ENCODE measurements at regions not wholly inside any gene's neighbourhood (a gene's known extent, or its start where the extent isn't known, plus 50 kb on each side); places are given as distances from the start of the nearest gene placed in this dataset.

DNA sequence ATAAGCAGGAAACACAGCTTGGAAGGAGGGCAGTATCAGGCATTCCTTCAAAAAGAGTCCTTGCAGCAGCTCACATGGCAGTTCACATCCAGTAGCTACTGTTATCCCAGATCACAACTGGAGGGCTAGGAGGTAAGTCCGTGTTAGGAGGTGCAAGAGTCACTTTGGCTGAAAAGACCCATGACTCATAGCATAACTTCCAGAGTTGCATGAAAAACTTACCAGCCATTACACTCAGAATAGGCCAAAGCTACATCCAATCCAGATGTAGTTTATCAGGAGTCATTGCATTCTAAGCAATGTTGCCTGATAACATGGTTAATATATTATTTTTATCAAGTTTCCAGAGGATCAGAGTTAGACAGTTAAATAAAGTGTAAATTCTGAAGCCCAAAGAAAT lies 1126.4 kb upstream of the SEMA6A start:
- H3K36me3 ChIP-seq: no peaks in the 10 kb centered on the region
- intact Hi-C loops (cut with DNase I): no loop called here
- no peak for DNase-seq
- no peak overlapping the region for H3K4me3 ChIP-seq
- no peak for ATAC-seq
- no peaks in the 10 kb centered on the region for H3K4me1 ChIP-seq
- no peaks in the 10 kb centered on the region for H3K27me3 ChIP-seq
- TF ChIP-seq, protein P1, sequence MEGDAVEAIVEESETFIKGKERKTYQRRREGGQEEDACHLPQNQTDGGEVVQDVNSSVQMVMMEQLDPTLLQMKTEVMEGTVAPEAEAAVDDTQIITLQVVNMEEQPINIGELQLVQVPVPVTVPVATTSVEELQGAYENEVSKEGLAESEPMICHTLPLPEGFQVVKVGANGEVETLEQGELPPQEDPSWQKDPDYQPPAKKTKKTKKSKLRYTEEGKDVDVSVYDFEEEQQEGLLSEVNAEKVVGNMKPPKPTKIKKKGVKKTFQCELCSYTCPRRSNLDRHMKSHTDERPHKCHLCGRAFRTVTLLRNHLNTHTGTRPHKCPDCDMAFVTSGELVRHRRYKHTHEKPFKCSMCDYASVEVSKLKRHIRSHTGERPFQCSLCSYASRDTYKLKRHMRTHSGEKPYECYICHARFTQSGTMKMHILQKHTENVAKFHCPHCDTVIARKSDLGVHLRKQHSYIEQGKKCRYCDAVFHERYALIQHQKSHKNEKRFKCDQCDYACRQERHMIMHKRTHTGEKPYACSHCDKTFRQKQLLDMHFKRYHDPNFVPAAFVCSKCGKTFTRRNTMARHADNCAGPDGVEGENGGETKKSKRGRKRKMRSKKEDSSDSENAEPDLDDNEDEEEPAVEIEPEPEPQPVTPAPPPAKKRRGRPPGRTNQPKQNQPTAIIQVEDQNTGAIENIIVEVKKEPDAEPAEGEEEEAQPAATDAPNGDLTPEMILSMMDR (IDR thresholded peaks at IDR 0.05): no peak
- no peaks in the 10 kb centered on the region for H3K9me3 ChIP-seq
- no peak overlapping the region for H3K27ac ChIP-seq

DNA sequence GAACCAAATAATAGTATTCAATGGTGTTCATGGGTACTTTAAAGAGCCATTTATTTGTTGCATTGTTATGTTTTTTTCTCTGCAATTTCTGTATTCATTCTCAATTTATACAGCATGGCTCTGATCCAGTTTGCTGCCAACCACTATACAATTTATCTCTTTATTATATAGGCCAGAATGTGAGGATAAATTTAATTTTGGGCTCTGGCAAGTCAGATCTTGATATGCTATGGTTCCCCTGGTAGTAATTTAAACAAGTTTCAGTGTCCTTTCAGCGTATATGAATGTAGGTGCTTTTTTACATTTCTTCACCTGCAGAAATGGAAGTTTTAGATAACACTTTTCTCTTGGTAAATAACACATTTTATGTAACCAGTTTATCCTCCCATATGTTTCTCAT lies 1118.0 kb upstream of the SEMA6A start:
- no peak for DNase-seq
- Histone ChIP-seq H3K4me1 (no peaks in the 10 kb centered on the region), H3K9me3 (no peaks in the 10 kb centered on the region), H3K27ac (no peak overlapping the region), H3K36me3 (no peaks in the 10 kb centered on the region), H3K4me3 (no peak overlapping the region), H3K27me3 (no peaks in the 10 kb centered on the region)
- TF ChIP-seq, protein P1 (IDR thresholded peaks at IDR 0.05): no peak
- intact Hi-C loops (cut with DNase I): no loop called here
- ATAC-seq: no peak

DNA sequence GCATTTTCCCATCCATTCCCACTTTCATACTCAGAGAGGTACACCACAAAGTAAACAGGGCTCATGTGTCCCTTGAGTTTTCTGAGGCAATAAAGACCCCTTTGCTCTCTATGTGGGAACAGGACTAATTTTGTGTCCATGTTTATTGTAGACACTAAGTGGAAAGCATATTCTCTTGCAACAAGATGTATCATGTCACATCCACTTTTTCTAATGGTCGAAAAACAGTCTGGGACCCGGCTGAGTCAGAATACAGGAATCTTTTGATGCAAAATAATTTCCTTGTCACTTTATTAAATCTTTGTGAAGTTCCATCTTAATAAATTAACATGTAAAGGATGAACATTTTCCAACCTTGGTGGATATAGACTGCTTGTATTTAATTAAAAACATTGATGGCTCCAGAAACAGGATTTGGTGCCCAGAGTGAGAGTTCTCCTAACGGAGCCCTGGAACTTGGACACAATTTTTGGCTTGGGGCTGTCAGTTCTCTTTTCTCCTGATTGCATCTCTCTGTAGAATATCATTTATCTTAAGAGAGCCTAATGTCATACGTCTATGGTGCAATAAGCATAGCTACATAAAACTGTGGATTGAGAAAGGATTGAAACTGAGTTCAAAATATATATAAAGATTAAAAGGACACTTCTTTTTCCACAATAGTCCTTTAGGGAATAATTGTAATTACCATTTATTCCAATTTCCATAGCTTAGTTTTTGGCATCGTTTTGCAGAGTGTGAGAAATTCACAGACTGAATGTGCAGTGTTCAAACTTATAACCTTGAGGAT lies 1116.7 kb upstream of the SEMA6A start:
- Histone ChIP-seq H3K4me3 (no peak overlapping the region), H3K36me3 (no peaks in the 10 kb centered on the region), H3K27me3 (no peaks in the 10 kb centered on the region), H3K27ac (no peak overlapping the region), H3K9me3 (no peaks in the 10 kb centered on the region), H3K4me1 (no peaks in the 10 kb centered on the region)
- ATAC-seq (no peak), DNase-seq (no peak)
- TF ChIP-seq, protein P1 (IDR thresholded peaks at IDR 0.05): no peak
- intact Hi-C loops (cut with DNase I): no loop called here

DNA sequence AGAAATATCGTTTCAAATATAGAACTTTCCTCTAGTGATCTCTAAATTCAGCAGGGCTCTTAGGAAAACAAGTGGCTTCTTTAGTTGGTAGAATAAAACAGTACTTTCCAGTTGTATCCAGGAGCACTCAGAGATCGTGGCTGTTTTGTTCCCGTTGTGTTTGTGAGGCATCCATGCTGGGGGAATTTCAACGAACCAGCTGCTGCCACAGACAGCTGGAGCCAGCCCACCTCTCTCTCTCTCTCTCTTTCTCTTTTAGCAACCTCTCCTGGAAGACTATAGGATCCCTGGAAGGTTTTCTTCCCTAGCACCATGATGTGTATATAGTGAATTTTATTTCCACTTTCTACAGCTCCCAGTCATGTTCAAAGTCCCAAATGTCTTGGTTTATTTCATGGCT lies 1116.0 kb upstream of the SEMA6A start:
- ATAC-seq (no peak), DNase-seq (no peak)
- Histone ChIP-seq H3K27ac (no peak overlapping the region), H3K4me1 (no peaks in the 10 kb centered on the region), H3K9me3 (no peaks in the 10 kb centered on the region), H3K4me3 (no peak overlapping the region), H3K27me3 (no peaks in the 10 kb centered on the region), H3K36me3 (no peaks in the 10 kb centered on the region)
- intact Hi-C loops (cut with DNase I): no loop called here
- TF ChIP-seq, protein P1 (IDR thresholded peaks at IDR 0.05): no peak

DNA sequence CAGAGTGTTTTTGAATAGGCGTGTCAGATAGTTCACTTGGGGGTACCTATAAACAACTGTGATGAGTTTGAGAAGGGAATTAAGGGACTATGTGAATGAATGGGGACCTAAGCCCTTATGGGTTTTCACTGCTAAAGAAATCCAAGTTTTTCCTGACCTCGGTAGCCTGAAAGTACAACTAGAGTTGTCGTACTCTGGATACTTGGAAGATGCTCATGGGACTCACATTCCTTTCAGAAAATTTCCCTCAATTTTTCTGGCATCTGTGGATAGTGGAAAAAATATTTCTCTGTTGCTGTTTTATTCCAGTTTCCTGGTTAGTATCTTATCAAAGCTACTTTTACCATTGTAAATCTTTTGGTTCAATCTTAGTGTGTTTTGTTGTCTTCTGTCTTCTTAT lies 1112.3 kb upstream of the SEMA6A start:
- H3K9me3 ChIP-seq: no peaks in the 10 kb centered on the region
- H3K27me3 ChIP-seq: no peaks in the 10 kb centered on the region
- intact Hi-C loops (cut with DNase I): no loop called here
- DNase-seq: no peak
- no peak for ATAC-seq
- TF ChIP-seq, protein P1 (IDR thresholded peaks at IDR 0.05): no peak
- H3K4me1 ChIP-seq: no peaks in the 10 kb centered on the region
- no peaks in the 10 kb centered on the region for H3K36me3 ChIP-seq
- no peak overlapping the region for H3K4me3 ChIP-seq
- H3K27ac ChIP-seq: no peak overlapping the region

DNA sequence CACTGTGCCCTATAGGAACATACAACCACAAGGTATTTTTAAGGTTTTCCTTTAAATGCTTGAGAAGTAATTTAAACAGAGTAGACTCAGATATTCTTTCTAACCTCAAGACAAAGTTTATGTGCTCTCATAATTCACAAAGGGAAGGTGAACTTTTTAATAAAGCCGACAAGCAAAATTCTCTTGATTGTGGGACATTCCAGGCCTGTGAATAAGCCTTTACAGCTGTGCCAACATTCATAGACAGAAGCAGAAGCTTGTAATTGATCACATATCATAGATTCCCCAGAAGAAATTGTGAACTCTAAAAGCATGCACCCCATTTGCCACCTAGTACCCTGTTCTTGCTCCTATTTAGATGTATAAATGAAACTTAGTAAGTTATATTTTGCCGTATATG lies 1107.8 kb upstream of the SEMA6A start:
- Histone ChIP-seq H3K9me3 (no peaks in the 10 kb centered on the region), H3K27me3 (no peaks in the 10 kb centered on the region), H3K36me3 (no peaks in the 10 kb centered on the region), H3K27ac (no peak overlapping the region), H3K4me3 (no peak overlapping the region), H3K4me1 (no peaks in the 10 kb centered on the region)
- TF ChIP-seq, protein P1 (IDR thresholded peaks at IDR 0.05): no peak
- DNase-seq (no peak), ATAC-seq (no peak)
- intact Hi-C loops (cut with DNase I): no loop called here
